HG03039 (cell line): ENCODE measurements at regions not wholly inside any gene's neighbourhood (a gene's known extent, or its start where the extent isn't known, plus 50 kb on each side); places are given as distances from the start of the nearest gene placed in this dataset.

ENCODE experiments used
- ATAC-seq: cut with Tn5 transposase; IDR thresholded peaks from one replicate; pipeline ENCODE4 v1.9.1; 2021; ENCODE audit warnings: mild to moderate bottlenecking, moderate library complexity; ENCODE audit not compliant: unreplicated experiment

GRCh38 chr20:23207826-23208540 lies 121.9 kb upstream of the CD93 start:
- ATAC-seq = no peak

- ATAC-seq = no peak
Measured at GRCh38 chr20:23206995-23207394, 120.9 kb upstream of the CD93 start.

GRCh38 chr20:23206061-23206460 lies 119.9 kb upstream of the CD93 start:
- no peak for ATAC-seq

GRCh38 chr20:23205611-23206041 lies 119.5 kb upstream of the CD93 start:
- ATAC-seq = no peak

GRCh38 chr20:23205211-23205610 lies 119.1 kb upstream of the CD93 start:
- no peak for ATAC-seq

- ATAC-seq = no peak
Measured at GRCh38 chr20:23203951-23204730, 118.0 kb upstream of the CD93 start.

GRCh38 chr20:23203310-23203709 lies 117.2 kb upstream of the CD93 start:
- ATAC-seq = no peak

- ATAC-seq = no peak
Measured at GRCh38 chr20:23201658-23202057, 115.5 kb upstream of the CD93 start.

- ATAC-seq = no peak
Measured at GRCh38 chr20:23200914-23201313, 114.8 kb upstream of the CD93 start.

GRCh38 chr20:23200413-23200812 lies 114.3 kb upstream of the CD93 start:
- ATAC-seq = no peak

GRCh38 chr20:23199356-23199755 lies 113.2 kb upstream of the CD93 start:
- no peak for ATAC-seq

- no peak for ATAC-seq
Measured at GRCh38 chr20:23198815-23199214, 112.7 kb upstream of the CD93 start.

GRCh38 chr20:23197836-23198235 lies 111.7 kb upstream of the CD93 start:
- ATAC-seq = no peak

GRCh38 chr20:23195636-23196035 lies 109.5 kb upstream of the CD93 start:
- no peak for ATAC-seq

- no peak for ATAC-seq
Measured at GRCh38 chr20:23193801-23194384, 107.8 kb upstream of the CD93 start.

GRCh38 chr20:23192469-23192868 lies 106.3 kb upstream of the CD93 start:
- ATAC-seq = no peak

- ATAC-seq = no peak
Measured at GRCh38 chr20:23190557-23190956, 104.4 kb upstream of the CD93 start.

GRCh38 chr20:23189854-23190253 lies 103.7 kb upstream of the CD93 start:
- no peak for ATAC-seq

- no peak for ATAC-seq
Measured at GRCh38 chr20:23189341-23189740, 103.2 kb upstream of the CD93 start.

- no peak for ATAC-seq
Measured at GRCh38 chr20:23188377-23189169, 102.4 kb upstream of the CD93 start.

GRCh38 chr20:23187751-23188150 lies 101.6 kb upstream of the CD93 start:
- no peak for ATAC-seq
